Sigmoid colon (tissue), 4 donors: ENCODE measurements at regions not wholly inside any gene's neighbourhood (a gene's known extent, or its start where the extent isn't known, plus 50 kb on each side); places are given as distances from the start of the nearest gene placed in this dataset.

ENCODE experiments used
- EP300 ChIP-seq, 4 donors: sonication (generic); formaldehyde crosslinking; IDR thresholded peaks; one replicate each; pipeline ENCODE4 v1.6.1; 2017; ENCODE audit warnings: antibody characterized with exemption in 4 of 4
- POLR2A ChIP-seq, 2 donors: fragments of 450-650 bp; IDR thresholded peaks; one replicate each; pipeline ENCODE4 v1.6.1; 2016; ENCODE audit warnings: antibody characterized with exemption in 2 of 2, mild to moderate bottlenecking in 2 of 2, moderate library complexity in 2 of 2
- POLR2AphosphoS5 ChIP-seq, 4 donors: sonication (generic); formaldehyde crosslinking; IDR thresholded peaks; one replicate each; pipeline ENCODE4 v1.6.1; 2017; ENCODE audit warnings: antibody characterized with exemption in 4 of 4
- TF ChIP-seq, protein P1 (sequence below), 4 experiments: fragments of 450-650 bp in 3 of 4; fragments of 200-600 bp in 1 of 4; IDR thresholded peaks; one replicate each; pipeline ENCODE4 v1.5.1; 2016 to 2019; ENCODE audit warnings: antibody characterized with exemption in 4 of 4, mild to moderate bottlenecking in 3 of 4, moderate library complexity in 2 of 4

DNA sequence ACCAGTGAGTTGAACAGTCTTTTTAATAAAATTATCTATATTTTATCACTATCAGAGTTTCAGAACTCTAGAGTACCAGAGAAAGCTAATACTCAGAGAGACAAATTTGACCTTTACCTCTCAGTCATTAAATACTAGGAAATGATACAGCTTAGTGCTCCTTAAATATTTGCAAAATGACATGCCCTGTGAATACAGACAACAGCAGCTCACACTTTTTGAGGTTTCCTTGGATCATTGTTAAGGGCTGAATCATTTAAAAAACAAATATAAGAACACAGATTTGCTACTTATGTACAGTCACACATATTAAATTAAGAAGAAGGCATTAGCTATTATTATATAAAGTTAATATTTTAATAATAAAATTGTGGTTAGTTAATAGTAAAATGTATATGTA is 1158.7 kb upstream of the EYS start:
- TF ChIP-seq, protein P1, sequence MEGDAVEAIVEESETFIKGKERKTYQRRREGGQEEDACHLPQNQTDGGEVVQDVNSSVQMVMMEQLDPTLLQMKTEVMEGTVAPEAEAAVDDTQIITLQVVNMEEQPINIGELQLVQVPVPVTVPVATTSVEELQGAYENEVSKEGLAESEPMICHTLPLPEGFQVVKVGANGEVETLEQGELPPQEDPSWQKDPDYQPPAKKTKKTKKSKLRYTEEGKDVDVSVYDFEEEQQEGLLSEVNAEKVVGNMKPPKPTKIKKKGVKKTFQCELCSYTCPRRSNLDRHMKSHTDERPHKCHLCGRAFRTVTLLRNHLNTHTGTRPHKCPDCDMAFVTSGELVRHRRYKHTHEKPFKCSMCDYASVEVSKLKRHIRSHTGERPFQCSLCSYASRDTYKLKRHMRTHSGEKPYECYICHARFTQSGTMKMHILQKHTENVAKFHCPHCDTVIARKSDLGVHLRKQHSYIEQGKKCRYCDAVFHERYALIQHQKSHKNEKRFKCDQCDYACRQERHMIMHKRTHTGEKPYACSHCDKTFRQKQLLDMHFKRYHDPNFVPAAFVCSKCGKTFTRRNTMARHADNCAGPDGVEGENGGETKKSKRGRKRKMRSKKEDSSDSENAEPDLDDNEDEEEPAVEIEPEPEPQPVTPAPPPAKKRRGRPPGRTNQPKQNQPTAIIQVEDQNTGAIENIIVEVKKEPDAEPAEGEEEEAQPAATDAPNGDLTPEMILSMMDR (IDR thresholded peaks at IDR 0.05): no peak
- TF ChIP-seq POLR2AphosphoS5 (IDR thresholded peaks at IDR 0.05): no peak
- no peak for TF ChIP-seq EP300 (IDR thresholded peaks at IDR 0.05)
- TF ChIP-seq POLR2A (IDR thresholded peaks at IDR 0.05): no peak
